Glutamatergic neuron (in vitro differentiated cells): ENCODE measurements at regions not wholly inside any gene's neighbourhood (a gene's known extent, or its start where the extent isn't known, plus 50 kb on each side); places are given as distances from the start of the nearest gene placed in this dataset.

Experiments
- DNase-seq: peaks from one replicate; pipeline ENCODE4 v3.0.0; 2022
- H3K27ac Mint-ChIP-seq: one replicate; pipeline ENCODE4 v1.8.0; 2020; ENCODE audit warnings: mild to moderate bottlenecking, mixed read lengths, inconsistent platforms; ENCODE audit not compliant: unreplicated experiment
- H3K27me3 Mint-ChIP-seq: one replicate; pipeline ENCODE4 v1.8.0; 2020; ENCODE audit warnings: mild to moderate bottlenecking, moderate library complexity, mixed read lengths, inconsistent platforms; ENCODE audit not compliant: unreplicated experiment
- H3K36me3 Mint-ChIP-seq: one replicate; pipeline ENCODE4 v1.8.0; 2020; ENCODE audit warnings: mild to moderate bottlenecking, mixed read lengths, inconsistent platforms; ENCODE audit not compliant: unreplicated experiment
- H3K4me1 Mint-ChIP-seq: one replicate; pipeline ENCODE4 v1.8.0; 2020; ENCODE audit warnings: mild to moderate bottlenecking, low read depth, mixed read lengths, inconsistent platforms; ENCODE audit not compliant: unreplicated experiment
- H3K4me3 Mint-ChIP-seq: one replicate; pipeline ENCODE4 v1.8.0; 2020; ENCODE audit warnings: mild to moderate bottlenecking, mixed read lengths, inconsistent platforms; ENCODE audit not compliant: unreplicated experiment
- H3K9me3 Mint-ChIP-seq: one replicate; pipeline ENCODE4 v1.8.0; 2020; ENCODE audit warnings: mild to moderate bottlenecking, moderate library complexity, mixed read lengths, inconsistent platforms; ENCODE audit not compliant: unreplicated experiment
- CTCF ChIP-seq: fragments of 200-600 bp; sonication (generic); IDR thresholded peaks from one replicate; pipeline ENCODE4 v1.5.0; 2021; ENCODE audit not compliant: partially characterized antibody, unreplicated experiment

DNA sequence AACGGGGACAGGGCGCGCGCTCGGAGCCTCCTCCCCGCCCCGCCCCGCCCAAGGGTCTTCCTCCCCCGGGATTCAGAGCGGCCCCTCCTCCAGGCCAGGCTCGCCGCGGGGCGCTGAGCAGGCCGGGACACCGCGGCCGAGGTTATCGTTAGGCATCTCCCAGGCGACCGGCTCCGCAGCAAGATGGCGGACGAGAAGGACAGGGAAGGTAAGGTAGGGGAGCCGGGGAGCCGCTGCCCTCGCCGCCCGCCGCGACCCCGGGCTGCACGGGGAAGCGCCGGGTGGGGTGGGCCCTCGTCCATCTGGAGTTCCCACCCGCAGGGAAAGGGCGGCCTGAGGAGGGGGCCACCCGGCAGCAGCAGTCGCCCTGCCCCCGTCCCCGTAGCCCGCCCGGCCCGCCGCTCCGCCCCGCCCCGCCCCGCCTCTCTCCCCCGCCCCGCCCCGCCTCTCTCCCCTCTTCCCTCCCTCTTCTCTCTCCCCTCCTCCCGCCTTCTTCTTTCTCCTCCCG, 105.9 kb upstream of the HNRNPU start:
- H3K36me3 Mint-ChIP-seq = no peaks in the 10 kb centered on the region
- H3K9me3 Mint-ChIP-seq = peaks cover 14% of the 10 kb centered on the region
- H3K27me3 Mint-ChIP-seq = peaks cover 7% of the 10 kb centered on the region
- TF ChIP-seq CTCF = no peak
- no peak for DNase-seq
- peak overlapping the region; percentile 96 for H3K4me3 Mint-ChIP-seq
- peak overlapping the region; percentile 90 for H3K27ac Mint-ChIP-seq
- peaks cover 9% of the 10 kb centered on the region for H3K4me1 Mint-ChIP-seq

GRCh38 chr1:244969355-244970235, 105.3 kb upstream of the HNRNPU start:
- Mint-ChIP-seq H3K9me3 (peaks cover 14% of the 10 kb centered on the region), H3K4me3 (peak overlapping the region; percentile 93), H3K36me3 (no peaks in the 10 kb centered on the region), H3K27ac (peak overlapping the region; percentile 98), H3K4me1 (peaks cover 9% of the 10 kb centered on the region), H3K27me3 (peaks cover 7% of the 10 kb centered on the region)
- TF ChIP-seq CTCF = no peak
- DNase-seq = peak; percentile 83

- TF ChIP-seq CTCF = no peak
- Mint-ChIP-seq H3K9me3 (peaks cover 14% of the 10 kb centered on the region), H3K4me1 (peaks cover 9% of the 10 kb centered on the region), H3K4me3 (peak overlapping the region; percentile 93), H3K36me3 (no peaks in the 10 kb centered on the region), H3K27ac (peak overlapping the region; percentile 98), H3K27me3 (peaks cover 7% of the 10 kb centered on the region)
- no peak for DNase-seq
Measured at GRCh38 chr1:244968881-244969280, 104.5 kb upstream of the HNRNPU start.

DNA sequence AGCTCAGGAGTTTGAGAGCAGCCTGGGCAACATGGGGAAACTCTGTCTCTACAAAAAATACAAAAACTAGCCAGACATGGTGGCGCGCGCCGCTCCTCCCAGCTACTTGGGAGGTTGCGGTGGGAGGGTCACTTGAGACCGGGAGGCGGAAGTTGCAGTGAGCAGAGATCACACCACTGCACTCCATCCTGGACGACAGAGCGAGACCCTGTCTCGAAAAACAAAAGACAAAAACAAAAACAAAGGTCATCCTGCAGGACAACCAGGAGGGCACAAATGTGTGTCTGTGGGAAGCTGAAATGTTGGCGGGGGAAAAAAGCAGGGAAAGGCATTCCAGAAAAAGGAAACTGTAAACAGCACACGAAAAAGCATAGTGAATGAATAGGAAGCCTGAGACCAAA, 104.1 kb upstream of the HNRNPU start:
- DNase-seq = no peak
- no peak for TF ChIP-seq CTCF
- H3K27ac Mint-ChIP-seq = peak overlapping the region; percentile 88
- H3K4me3 Mint-ChIP-seq = peak overlapping the region; percentile 77
- H3K36me3 Mint-ChIP-seq = no peaks in the 10 kb centered on the region
- H3K4me1 Mint-ChIP-seq = peaks cover 9% of the 10 kb centered on the region
- peaks cover 7% of the 10 kb centered on the region for H3K27me3 Mint-ChIP-seq
- peaks cover 14% of the 10 kb centered on the region for H3K9me3 Mint-ChIP-seq

GRCh38 chr1:244967159-244967558, 102.8 kb upstream of the HNRNPU start:
- DNase-seq = no peak
- Mint-ChIP-seq H3K4me3 (no peak overlapping the region), H3K36me3 (no peaks in the 10 kb centered on the region), H3K27ac (no peak overlapping the region), H3K4me1 (peaks cover 9% of the 10 kb centered on the region), H3K27me3 (peaks cover 7% of the 10 kb centered on the region), H3K9me3 (peaks cover 14% of the 10 kb centered on the region)
- TF ChIP-seq CTCF = no peak
